HG03060 (cell line): ENCODE measurements at regions not wholly inside any gene's neighbourhood (a gene's known extent, or its start where the extent isn't known, plus 50 kb on each side); places are given as distances from the start of the nearest gene placed in this dataset.
"Not testable (repeated sequence)": the region's sequence is repeated elsewhere in the genome, so short reads cannot be mapped to it uniquely, and the experiment has no call there.

ENCODE experiments used
- ATAC-seq: cut with Tn5 transposase; IDR thresholded peaks from one replicate; pipeline ENCODE4 v1.9.1; 2021; ENCODE audit warnings: low read depth, moderate number of reproducible peaks; ENCODE audit not compliant: unreplicated experiment

- ATAC-seq: no peak
Measured at GRCh38 chr17:71102777-71103176, 933.4 kb downstream of the KCNJ2 start.

- ATAC-seq: no peak
Measured at GRCh38 chr17:71104225-71104624, 934.9 kb downstream of the KCNJ2 start.

- not testable (repeated sequence) for ATAC-seq
Measured at GRCh38 chr17:71106056-71106455, 936.7 kb downstream of the KCNJ2 start.

- ATAC-seq: no peak
Measured at GRCh38 chr17:71107136-71107535, 937.8 kb downstream of the KCNJ2 start.

- ATAC-seq: no peak
Measured at GRCh38 chr17:71109697-71110096, 940.4 kb downstream of the KCNJ2 start.

GRCh38 chr17:71110326-71110725, 941.0 kb downstream of the KCNJ2 start:
- no peak for ATAC-seq

DNA sequence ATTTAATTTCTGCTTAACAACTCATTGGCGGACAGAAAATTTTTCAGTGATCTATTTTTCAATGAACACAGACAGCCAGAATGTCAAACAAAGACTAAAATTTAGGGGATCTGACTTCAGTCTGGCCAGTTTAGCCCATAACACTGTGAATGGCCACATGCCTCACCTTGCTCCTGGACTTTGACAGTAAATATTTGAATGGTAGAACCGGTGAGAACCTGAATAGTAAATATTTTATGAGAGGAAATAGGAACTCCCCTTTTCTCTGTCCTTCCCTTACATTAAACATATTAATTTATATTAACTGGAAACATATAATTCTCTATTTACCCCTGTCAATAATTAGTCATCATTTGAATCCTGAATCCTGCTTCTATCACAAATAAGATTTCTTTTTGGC, 942.1 kb downstream of the KCNJ2 start:
- ATAC-seq: no peak

- no peak for ATAC-seq
Measured at GRCh38 chr17:71111934-71112333, 942.6 kb downstream of the KCNJ2 start.

DNA sequence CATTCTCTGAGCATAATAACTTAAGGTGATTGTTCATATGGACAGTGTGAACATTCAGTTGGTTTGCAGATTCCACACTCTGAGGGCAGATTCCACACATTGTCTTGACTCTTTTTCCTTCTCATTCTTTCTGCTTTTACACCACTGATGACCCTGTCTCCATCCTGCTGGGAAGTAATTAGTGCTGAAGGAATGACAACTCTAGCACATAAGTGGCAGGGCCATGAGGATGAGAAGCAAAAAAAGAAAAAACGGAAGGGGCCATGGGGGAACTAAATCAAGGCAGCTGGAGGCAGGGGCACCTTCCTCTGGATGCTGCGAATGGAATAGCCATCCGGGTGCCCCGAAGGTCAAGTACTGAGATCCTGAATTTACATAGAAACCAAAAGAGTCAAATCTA, 944.0 kb downstream of the KCNJ2 start:
- ATAC-seq: no peak

- no peak for ATAC-seq
Measured at GRCh38 chr17:71114911-71115668, 945.8 kb downstream of the KCNJ2 start.

DNA sequence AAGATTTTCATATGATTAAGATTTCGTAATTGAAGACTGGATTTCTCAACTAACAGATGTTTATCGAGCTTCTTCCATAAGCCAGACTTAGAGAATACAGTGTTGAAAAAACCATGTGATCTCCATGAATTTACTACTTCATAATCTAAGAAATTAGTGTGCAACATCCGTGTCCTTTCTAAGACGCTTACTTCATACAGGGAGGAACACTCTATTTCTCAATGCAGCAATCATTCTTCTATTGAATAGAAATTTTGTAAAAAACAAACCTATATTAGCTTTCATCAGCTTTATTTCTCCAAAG, 946.3 kb downstream of the KCNJ2 start:
- ATAC-seq: no peak

DNA sequence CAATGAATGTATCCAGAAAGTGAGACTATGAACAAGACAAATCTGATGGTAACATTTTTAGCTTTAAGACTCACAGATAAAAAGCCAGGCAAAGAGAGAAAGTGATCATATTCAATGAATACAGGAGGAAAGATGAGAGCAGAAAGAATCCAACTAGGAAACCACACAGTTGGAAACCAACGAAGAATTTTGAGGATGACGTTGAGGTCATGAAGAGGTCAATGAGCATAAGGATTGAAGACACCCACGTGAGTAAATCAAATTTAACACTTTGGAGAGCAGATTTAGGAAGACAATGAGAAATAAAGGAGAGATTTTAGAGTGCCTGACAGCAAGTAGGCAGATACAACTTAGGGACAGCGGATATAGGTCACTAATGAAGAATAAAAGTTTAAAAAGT, 948.1 kb downstream of the KCNJ2 start:
- no peak for ATAC-seq

DNA sequence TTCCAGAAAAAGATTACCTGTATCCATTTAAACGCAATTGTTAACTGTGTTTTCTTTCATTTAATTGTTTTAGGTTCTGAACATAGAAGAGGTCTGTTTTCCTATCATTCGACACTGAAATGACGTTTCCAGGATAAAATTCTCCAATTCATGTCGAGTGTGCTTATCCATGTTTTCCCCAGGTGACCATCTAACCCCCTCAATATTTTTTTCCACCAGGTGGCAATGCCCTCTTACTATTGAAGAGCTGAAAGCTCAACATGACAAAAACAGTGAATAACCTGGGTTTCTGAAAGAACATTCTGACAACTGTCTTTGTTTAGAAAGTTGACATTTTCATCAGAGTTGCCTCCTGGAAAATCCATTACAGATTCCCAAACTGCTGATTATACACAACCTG, 948.7 kb downstream of the KCNJ2 start:
- ATAC-seq: no peak

GRCh38 chr17:71127416-71127815, 958.1 kb downstream of the KCNJ2 start:
- no peak for ATAC-seq

- no peak for ATAC-seq
Measured at GRCh38 chr17:71142333-71142732, 973.0 kb downstream of the KCNJ2 start.

DNA sequence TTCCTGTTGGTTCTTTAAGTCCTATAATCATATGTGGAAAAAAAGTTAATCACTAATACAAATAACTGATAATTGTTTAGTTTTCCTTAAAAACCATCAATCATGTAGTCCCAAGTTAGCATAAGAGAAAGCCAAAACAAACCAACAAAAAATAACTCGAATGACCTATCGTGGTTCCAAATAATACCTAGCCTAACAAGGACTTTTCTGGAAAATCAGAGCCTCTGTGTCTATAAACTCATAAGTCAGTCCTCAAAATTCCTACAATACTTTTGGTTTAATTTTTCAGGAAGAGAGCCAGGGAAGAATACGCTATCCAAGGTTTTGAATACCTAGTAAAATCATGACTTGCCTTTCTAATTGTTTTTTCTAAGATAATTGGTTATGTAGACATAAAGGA, 975.3 kb upstream of the SOX9 start:
- no peak for ATAC-seq

- no peak for ATAC-seq
Measured at GRCh38 chr17:71147906-71148305, 972.9 kb upstream of the SOX9 start.

- no peak for ATAC-seq
Measured at GRCh38 chr17:71149607-71150006, 971.2 kb upstream of the SOX9 start.

GRCh38 chr17:71157297-71157696, 963.5 kb upstream of the SOX9 start:
- no peak for ATAC-seq

GRCh38 chr17:71158437-71158836, 962.4 kb upstream of the SOX9 start:
- no peak for ATAC-seq

GRCh38 chr17:71163121-71163812, 957.6 kb upstream of the SOX9 start:
- ATAC-seq: no peak

- no peak for ATAC-seq
Measured at GRCh38 chr17:71163813-71164122, 957.1 kb upstream of the SOX9 start.

DNA sequence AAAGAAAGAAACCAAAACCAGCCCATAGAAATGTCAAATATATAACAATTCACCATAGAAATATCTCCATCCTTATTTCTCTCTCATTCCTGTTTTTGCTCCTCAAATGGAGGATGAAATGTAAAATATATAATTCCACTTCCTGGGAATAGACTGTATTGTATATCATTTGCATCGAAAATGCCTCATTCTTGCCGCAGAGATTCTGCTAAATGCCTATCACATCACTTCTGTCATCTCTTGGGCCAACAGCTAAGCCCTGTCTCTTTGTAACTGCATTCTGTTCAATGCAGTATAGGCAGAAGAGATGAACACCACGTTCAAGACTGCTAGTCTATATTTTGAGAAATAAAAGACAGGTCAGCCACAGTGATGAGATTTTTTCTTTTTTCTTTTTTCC, 956.3 kb upstream of the SOX9 start:
- ATAC-seq: no peak
